ENCODE measurements at regions not wholly inside any gene's neighbourhood (a gene's known extent, or its start where the extent isn't known, plus 50 kb on each side); places are given as distances from the start of the nearest gene placed in this dataset.

DNA sequence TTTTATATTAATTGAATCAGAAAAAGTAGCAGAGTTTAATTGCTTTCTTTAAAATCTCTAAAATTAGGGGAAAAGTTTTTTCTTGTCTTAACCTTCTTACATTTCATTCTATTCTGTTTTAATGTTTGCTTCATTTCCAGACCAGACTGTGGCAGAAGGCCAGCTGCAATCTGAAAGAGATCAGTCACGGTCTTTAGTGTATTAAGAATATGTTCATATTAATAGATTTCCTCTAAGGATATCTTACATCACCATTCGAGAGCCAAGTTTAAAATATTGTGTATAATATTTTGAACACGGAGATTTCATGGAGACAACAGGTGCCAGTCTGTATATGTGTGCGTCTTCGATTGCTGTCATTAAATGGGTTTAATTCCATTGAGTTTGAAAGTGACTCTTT lies 230.9 kb upstream of the ZSWIM2 start:
- TF ChIP-seq, protein P1, sequence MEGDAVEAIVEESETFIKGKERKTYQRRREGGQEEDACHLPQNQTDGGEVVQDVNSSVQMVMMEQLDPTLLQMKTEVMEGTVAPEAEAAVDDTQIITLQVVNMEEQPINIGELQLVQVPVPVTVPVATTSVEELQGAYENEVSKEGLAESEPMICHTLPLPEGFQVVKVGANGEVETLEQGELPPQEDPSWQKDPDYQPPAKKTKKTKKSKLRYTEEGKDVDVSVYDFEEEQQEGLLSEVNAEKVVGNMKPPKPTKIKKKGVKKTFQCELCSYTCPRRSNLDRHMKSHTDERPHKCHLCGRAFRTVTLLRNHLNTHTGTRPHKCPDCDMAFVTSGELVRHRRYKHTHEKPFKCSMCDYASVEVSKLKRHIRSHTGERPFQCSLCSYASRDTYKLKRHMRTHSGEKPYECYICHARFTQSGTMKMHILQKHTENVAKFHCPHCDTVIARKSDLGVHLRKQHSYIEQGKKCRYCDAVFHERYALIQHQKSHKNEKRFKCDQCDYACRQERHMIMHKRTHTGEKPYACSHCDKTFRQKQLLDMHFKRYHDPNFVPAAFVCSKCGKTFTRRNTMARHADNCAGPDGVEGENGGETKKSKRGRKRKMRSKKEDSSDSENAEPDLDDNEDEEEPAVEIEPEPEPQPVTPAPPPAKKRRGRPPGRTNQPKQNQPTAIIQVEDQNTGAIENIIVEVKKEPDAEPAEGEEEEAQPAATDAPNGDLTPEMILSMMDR (IDR thresholded peaks at IDR 0.05; ENCODE audit: low read depth, low read length) = no peak
- TF ChIP-seq EZH2phosphoT487 (IDR thresholded peaks at IDR 0.05; ENCODE audit: low read depth) = no peak

Data from OCI-LY3 (cell line).